ENCODE measurements at regions not wholly inside any gene's neighbourhood (a gene's known extent, or its start where the extent isn't known, plus 50 kb on each side); places are given as distances from the start of the nearest gene placed in this dataset.
A peak's percentile ranks its signal among the peaks of the same experiment; 100 is the strongest.
"Not testable (repeated sequence)": the region's sequence is repeated elsewhere in the genome, so short reads cannot be mapped to it uniquely, and the experiment has no call there.

DNA sequence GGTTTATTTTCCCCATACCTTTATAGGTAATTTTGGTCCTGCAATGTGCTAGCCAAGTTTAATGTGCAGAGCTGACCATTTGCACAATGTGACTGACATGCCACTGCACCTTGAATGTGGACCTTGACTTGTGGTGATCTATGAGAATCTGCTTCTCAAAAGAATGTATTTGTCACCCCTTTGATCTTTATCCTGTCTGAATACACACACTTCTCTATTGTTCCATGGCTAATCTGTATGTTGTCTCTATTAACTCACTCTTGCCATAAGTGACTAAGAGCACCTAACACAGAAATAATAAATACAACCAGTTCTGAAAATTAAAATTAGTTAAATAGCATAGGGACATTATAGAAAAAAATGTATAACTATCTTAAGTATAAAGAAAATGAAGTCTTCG is 1447.6 kb downstream of the RPIA start:
- H3K4me3 ChIP-seq; DNase-seq; H3K9me3 ChIP-seq; H3K36me3 ChIP-seq (replicated peaks in 1 of 2; ENCODE audit: insufficient read depth in 1 of 2, low read depth in 2 of 2); intact Hi-C loops (cut with DNase I); ATAC-seq; H3K4me1 ChIP-seq; H3K27ac ChIP-seq; H3K27me3 ChIP-seq: not testable (repeated sequence)
- 46 to 56% methylated on average over 1 of the region's 1 CpG for WGBS, 2 donors

DNA sequence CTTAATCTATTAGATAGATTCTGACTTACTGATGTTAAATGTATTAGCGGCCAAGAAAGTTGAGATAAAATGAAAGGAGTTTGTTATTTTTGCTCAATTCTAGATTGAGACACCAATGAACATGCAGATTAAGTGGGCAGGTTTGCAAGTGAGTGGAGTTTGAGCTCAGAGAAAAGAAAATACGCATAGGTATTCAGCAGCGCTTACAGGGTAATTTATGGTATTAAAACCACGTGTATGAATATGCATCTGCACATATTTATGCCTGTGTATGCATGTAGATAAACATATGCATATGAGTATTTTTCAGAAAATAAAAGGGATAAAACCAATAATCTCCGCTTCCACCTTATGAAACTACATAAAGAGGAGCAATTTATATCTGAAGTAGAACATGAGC is 1450.1 kb downstream of the RPIA start:
- ATAC-seq; H3K4me1 ChIP-seq; DNase-seq; H3K27ac ChIP-seq; H3K36me3 ChIP-seq (replicated peaks in 1 of 2; ENCODE audit: insufficient read depth in 1 of 2, low read depth in 2 of 2); intact Hi-C loops (cut with DNase I); H3K4me3 ChIP-seq; H3K9me3 ChIP-seq; H3K27me3 ChIP-seq: not testable (repeated sequence)
- 28 to 44% methylated on average over 4 to 5 of the region's 5 CpGs for WGBS, 2 donors

- not testable (repeated sequence) for ATAC-seq
Measured at GRCh38 chr2:90151805-90152204, 1460.3 kb downstream of the RPIA start.

GRCh38 chr2:90170978-90171377 is 1479.5 kb downstream of the RPIA start:
- H3K4me1 ChIP-seq; H3K27ac ChIP-seq; H3K36me3 ChIP-seq (replicated peaks in 1 of 2; ENCODE audit: insufficient read depth in 1 of 2, low read depth in 2 of 2); DNase-seq; intact Hi-C loops (cut with DNase I); H3K27me3 ChIP-seq; ATAC-seq; H3K9me3 ChIP-seq; H3K4me3 ChIP-seq: not testable (repeated sequence)
- WGBS, 2 donors, result 50 to 70% methylated on average over 1 of the region's 1 CpG

More at GRCh38 chr2:90151805-90152204, 1460.3 kb downstream of the RPIA start:
- H3K27ac ChIP-seq; H3K9me3 ChIP-seq; H3K4me3 ChIP-seq; DNase-seq; intact Hi-C loops (cut with DNase I); H3K4me1 ChIP-seq; H3K36me3 ChIP-seq (replicated peaks in 1 of 2; ENCODE audit: insufficient read depth in 1 of 2, low read depth in 2 of 2); H3K27me3 ChIP-seq: not testable (repeated sequence)
- TF ChIP-seq, protein P1, sequence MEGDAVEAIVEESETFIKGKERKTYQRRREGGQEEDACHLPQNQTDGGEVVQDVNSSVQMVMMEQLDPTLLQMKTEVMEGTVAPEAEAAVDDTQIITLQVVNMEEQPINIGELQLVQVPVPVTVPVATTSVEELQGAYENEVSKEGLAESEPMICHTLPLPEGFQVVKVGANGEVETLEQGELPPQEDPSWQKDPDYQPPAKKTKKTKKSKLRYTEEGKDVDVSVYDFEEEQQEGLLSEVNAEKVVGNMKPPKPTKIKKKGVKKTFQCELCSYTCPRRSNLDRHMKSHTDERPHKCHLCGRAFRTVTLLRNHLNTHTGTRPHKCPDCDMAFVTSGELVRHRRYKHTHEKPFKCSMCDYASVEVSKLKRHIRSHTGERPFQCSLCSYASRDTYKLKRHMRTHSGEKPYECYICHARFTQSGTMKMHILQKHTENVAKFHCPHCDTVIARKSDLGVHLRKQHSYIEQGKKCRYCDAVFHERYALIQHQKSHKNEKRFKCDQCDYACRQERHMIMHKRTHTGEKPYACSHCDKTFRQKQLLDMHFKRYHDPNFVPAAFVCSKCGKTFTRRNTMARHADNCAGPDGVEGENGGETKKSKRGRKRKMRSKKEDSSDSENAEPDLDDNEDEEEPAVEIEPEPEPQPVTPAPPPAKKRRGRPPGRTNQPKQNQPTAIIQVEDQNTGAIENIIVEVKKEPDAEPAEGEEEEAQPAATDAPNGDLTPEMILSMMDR (IDR thresholded peaks at IDR 0.05), result peak in 1 of 7 experiments; percentile 42

DNA sequence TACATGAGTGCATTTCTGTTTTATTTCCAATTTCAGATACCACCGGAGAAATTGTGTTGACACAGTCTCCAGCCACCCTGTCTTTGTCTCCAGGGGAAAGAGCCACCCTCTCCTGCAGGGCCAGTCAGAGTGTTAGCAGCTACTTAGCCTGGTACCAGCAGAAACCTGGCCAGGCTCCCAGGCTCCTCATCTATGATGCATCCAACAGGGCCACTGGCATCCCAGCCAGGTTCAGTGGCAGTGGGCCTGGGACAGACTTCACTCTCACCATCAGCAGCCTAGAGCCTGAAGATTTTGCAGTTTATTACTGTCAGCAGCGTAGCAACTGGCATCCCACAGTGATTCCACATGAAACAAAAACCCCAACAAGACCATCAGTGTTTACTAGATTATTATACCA is 1481.6 kb downstream of the RPIA start:
- DNase-seq; H3K27ac ChIP-seq; H3K27me3 ChIP-seq; H3K4me3 ChIP-seq; H3K9me3 ChIP-seq; intact Hi-C loops (cut with DNase I); ATAC-seq; H3K36me3 ChIP-seq (replicated peaks in 1 of 2; ENCODE audit: insufficient read depth in 1 of 2, low read depth in 2 of 2); H3K4me1 ChIP-seq: not testable (repeated sequence)
- WGBS, 2 donors, result 59 to 60% methylated on average over 1 to 2 of the region's 2 CpGs

- intact Hi-C loops (cut with DNase I), result not testable (repeated sequence)
- WGBS, 2 donors, result 46% methylated on average over 3 of the region's 3 CpGs; no CpG with 5 or more reads in 1 of the 2 donors
Measured at GRCh38 chr2:90179591-90179990, 1488.1 kb downstream of the RPIA start.

DNA sequence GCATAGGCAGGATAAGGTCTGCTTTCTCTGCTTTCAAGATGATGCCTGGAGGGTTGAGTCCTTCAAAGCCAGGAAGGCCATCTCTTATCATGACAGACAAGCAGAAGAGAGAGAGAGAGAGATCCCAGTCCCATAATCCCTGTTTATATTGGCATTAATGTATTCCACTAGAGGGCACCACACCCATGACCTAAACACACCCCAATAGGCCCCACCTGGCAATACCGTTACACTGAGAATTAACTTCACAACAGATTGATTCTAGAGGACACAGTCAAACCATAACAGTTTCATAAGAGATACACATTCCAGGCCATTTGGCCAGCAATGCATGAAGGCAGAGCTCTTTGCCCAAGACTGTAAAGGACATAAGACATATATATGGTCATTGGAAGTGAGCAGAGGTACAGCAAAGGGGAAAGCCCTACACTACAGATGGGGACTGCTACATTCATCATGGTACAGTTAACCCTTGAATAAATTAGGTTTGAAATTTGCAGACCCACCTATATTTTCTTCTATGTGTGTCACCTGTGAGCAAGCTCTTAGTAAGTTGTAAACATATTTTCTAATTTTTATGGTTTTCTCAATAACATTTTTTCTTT is 1516.1 kb downstream of the RPIA start:
- Histone ChIP-seq H3K4me3 (no peak overlapping the region), H3K27ac (no peak overlapping the region), H3K36me3 (replicated peaks in 1 of 2; ENCODE audit: insufficient read depth in 1 of 2, low read depth in 2 of 2) (no peaks in the 10 kb centered on the region), H3K4me1 (no peaks in the 10 kb centered on the region), H3K27me3 (no peaks in the 10 kb centered on the region), H3K9me3 (no peaks in the 10 kb centered on the region)
- intact Hi-C loops (cut with DNase I), result no loop called here
- WGBS, 2 donors, result 6% methylated on average over 1 of the region's 1 CpG; no CpG with 5 or more reads in 1 of the 2 donors
- no peak for TF ChIP-seq POLR2A (IDR thresholded peaks at IDR 0.05)
- TF ChIP-seq, protein P1 (IDR thresholded peaks at IDR 0.05), result peak in 4 of 7 experiments; percentile 22 to 45 (median 33)
- ATAC-seq (no peak), DNase-seq (no peak)

More at GRCh38 chr2:90179591-90179990, 1488.1 kb downstream of the RPIA start:
- not testable (repeated sequence) for H3K36me3 ChIP-seq (replicated peaks in 1 of 2; ENCODE audit: insufficient read depth in 1 of 2, low read depth in 2 of 2); ATAC-seq; DNase-seq; H3K4me3 ChIP-seq; H3K27me3 ChIP-seq; H3K4me1 ChIP-seq; H3K9me3 ChIP-seq; H3K27ac ChIP-seq

Data from body of pancreas (tissue), 4 donors.